Hematopoietic multipotent progenitor cell treated with erythropoietin and hydrocortisone succinate and interleukin-3 and kit ligand, for 6 days (in vitro differentiated cells): ENCODE measurements at regions not wholly inside any gene's neighbourhood (a gene's known extent, or its start where the extent isn't known, plus 50 kb on each side); places are given as distances from the start of the nearest gene placed in this dataset.
"Not testable (repeated sequence)": the region's sequence is repeated elsewhere in the genome, so short reads cannot be mapped to it uniquely, and the experiment has no call there.

Experiments used
- DNase-seq: peaks from one replicate; pipeline ENCODE4 v3.0.0-alpha.2; 2015

DNA sequence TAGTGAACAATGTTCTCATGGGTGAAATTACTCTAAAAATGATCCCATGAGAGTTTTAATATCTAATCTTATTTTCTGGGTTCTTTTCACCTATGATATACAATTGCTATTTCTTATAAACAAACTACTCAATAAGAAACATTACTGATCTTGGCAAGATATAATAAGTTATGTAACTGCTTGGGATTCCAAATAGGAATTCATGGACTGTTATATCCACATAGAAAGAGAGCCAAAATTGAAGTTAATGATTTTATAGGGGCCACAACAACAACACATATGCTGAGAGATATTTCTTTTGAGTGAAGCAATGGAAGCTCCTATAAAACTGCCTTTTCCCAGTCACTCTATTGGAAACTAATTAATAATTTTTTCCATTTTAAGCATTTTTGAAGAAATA is 90.4 kb upstream of the TLL1 start:
- DNase-seq = no peak

DNA sequence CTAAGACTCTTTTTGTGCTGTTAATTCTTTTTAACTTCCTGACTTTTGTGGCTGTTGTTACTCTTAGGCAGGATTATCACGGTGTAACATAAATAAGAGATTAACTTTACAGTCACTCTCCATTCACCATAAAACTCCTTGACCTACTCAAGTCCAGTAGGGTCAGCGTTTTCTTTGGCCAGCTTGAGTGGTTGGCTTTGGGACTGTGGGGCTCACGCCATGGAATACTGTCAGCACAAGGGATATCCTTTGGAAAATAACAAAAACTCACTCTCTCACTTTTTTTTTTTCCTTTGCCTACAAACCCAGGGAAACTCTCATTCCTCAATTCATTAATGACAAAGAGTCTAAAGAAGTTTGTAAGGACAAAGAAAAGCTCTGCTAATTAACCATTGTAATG is 89.4 kb upstream of the TLL1 start:
- no peak for DNase-seq

DNA sequence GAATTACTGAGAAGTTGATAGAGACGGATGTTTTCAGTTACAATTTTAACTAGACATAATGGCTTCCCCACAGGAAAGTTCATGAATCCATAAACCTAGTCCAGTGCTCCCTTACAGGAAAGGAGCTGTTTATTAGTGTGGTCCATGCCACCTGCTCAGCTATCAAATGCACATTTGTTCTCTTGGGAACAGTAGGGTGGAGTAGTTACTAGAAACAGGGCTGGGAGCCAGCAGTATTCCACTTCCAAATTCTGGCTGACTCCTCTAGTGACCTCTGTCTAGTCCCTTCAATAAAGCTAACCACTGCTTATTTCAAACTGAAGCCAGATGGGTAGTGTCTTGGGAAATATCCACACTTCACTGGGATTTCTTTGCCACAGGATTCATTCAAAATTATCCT is 88.4 kb upstream of the TLL1 start:
- no peak for DNase-seq

DNA sequence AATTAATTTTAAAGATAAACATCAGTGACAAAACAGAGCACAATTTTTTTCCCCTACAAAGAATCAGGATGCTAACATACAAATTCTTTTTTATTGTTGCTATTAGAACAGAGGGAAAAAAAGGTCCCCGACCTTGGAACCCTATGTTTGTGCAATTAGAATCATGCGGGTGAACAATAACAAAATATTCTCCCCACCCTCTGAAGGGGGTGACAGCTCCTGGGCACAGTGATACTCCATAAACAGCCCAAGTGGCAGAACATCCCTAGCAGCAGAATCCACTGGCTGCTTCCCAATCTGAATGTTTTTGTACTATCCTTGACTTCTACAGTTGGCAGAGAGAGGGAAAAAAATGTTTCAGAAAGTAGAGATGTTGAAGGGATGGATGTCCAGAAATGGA is 87.7 kb upstream of the TLL1 start:
- DNase-seq = no peak

DNA sequence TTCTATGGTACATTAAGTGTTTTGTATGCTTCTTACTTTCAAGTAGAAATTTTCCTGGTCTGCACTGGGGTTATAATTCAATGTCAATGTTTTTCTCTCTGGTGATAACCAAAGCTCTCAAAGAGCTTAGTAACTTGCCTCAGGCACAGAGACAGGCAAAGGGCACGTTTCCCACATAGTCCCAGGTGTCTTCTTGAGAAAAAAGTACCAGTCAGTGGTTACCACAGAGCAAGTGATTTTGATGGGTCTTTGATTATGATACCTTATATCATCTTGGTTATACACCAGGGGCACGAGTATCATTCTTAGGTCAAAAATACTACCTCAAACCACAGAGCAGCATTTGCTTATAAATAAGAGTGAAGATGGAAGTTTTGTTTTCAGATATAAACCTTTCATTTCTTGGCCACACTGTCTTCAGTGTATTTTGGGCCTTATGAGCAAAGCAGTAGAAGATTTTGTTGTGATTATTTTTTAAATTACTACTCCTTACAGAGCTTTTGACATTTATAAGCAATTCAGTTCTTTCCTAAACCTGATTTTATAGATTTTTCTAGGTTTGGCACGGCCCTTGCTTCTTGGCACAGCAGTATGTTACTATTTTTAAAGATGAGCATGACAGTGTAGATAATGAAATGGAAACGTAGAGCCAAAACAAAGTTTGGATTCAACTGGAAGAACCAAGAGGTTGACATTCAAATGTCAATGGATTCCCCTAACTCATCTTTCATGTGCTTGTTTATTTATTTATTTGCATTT is 85.3 kb upstream of the TLL1 start:
- no peak for DNase-seq

DNA sequence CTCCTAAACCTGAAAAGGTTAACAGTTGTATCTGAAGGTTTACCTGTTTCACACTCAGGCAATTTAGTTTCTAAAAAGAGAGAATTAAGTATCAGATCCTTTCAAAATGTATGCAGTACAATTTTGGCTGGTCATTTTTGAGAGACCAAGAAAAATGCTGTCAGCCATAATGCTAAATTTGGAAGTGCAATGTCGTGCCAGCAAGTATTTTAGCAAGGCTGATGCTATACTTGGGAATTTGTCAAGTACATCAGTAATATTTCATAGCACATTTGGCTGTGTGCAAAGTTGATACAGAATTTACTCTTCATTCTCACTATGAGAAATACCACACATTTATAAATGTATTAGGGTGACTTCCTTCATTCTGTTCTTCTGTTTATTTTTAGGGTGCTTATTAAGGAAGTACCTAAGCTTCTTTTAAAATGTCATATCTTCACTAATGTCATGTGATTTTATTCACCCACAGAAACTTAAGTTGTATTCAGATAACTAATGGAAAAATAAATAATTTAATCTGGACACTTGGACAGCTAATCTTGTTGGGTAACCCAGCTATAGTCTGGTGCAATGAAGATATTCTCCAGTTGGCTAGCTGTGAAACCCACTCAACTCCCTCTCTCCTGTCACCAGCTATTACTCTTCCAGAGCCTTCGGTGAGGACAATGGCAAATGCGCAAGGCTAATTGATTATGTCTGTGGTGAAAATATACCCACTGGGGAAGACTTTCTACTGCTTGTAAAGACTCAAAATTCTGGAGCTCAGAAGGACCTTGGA is 84.2 kb upstream of the TLL1 start:
- no peak for DNase-seq

DNA sequence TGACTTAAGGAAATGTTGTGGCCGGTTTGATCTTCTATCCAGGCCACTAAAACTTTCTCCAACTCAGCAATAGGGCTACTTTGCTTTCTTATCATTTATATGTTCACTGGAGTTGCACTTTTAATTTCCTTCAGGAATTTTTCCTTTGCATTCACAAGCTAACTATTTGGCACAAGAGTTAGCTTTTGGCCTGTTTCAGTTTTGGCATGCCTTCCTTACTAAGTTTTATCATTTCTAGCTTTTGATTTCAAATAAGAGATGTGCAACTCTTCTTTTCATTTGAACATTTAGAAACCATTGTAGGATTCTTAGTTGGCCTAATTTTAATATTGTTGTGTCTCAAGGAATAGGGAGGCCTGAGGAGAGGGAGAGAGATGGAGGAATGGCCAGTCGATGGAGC is 79.8 kb upstream of the TLL1 start:
- DNase-seq = no peak

DNA sequence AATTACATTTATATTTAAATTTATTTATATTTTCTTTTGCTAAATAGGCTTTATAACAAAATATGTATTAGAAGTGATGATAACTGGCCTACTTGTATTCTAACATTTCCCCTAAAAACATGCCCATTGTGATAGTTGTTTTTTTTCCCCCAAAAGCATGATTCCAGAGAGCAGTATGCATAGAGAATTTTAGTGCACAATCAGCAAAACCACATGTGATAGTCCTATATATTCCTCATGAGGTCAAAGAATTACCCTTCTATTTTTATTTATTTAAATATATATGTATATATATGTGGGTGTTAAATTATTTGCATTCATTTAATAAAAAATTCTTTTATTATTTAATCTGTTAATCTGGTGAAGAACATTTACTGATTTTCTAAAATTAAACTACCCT is 78.2 kb upstream of the TLL1 start:
- no peak for DNase-seq

DNA sequence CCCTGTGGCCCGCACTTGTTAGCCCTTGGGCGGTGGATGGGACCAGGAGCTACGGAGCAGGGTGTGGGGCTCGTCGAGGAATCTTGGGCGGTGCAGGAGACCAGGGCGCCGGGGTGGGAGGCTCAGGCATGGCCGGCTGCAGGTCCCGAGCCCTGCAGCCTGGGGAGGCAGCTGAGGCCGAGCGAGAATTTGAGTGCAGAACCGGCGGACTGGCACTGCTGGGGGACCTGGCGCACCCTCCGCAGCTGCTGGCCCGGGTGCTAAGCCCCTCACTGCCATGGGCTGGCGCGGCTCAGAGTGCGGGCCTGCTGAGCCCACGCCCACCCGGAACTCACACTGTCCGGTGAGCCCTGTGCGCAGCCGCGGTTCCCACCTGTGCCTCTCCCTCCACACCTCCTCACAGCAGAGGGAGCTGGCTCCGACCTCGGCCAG is 73.6 kb upstream of the TLL1 start:
- no peak for DNase-seq

DNA sequence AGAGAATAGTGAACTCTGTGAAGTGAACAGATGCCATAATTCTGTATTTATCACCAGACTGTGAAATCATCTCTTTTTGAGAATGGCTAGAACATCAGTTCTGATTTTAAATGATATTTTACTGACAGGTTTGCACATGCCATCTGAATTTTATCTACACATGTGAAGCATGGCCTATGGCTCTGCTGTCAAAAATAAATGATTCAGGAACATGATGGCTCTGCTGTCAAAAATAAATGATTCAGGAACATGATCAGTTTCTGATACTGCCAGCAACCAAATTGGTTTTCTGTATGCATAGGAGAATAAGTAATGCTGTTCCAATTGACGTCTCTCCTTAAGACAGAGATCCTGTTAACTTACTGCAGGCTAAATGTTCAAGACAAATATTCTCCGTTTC is 70.6 kb upstream of the TLL1 start:
- DNase-seq = no peak

DNA sequence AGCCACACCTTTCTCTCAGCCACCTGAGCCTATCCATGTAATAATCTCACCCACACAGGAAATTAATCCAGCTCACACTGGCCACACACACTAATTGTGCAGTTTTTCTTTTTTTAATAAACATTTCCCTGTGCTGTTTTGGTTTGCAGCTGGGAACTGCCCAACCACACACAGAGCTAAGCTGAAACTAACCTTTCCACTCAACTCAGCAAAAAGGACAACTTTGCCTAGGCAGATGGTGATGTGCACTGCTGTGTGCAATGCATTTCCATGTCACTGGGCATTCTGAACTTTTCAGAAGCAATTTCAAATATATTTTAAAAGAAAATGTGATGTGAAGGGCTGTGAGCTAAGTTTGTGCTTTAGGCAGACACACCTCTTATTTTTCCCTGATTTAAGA is 70.0 kb upstream of the TLL1 start:
- DNase-seq = no peak

DNA sequence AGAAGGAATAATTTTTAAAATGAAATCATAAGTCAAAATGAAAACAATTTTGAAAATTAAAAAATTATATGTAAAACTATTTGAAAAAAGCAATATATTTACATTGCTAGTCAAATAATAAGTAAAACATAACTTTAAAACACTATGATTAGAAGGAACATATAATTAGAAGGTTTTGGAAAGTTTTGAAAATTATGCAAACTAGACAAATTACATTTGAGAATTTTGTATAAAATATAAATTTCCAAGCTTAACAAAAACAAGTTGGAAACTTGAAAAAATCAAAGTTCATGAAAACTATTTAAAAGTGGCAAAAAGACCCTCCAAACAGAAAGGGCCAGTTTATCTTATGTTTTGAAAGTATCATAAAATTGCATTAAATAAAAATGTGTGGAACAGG is 67.6 kb upstream of the TLL1 start:
- no peak for DNase-seq

DNA sequence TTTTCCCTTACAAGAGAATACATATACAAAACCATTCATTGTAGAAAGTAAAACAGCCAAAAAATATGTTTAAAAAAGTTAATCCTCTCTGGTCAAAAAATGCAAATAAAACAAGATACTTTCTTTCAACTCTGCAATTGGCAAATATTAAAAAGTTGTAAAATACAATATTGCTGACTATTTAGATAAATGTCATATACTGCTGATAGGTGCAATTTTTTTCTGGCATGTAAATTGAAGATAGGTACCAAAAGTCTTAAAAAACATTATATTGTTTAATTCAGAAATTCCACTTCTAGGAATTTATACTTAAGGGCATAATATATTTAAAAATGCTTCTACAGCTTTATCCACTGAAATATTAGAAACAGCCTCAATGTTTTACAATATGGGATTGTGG is 66.4 kb upstream of the TLL1 start:
- DNase-seq = no peak

DNA sequence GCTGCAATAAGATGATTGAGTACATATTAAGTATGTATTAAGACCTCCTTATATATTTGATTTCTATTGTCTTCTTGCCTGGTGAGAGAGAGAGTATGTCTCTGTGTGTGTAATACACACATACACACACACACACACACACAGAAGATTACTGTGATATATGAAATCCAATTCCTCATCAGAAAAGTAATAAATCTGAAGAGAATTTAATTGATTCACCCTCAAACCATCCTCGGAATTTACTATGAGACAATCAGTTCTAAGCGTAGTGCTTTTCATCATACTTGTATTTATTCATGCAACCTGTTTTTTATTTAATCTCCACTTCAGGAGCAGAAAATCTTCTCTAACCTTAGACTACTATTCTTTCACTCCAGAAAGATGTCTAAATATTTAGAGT is 62.3 kb upstream of the TLL1 start:
- no peak for DNase-seq

DNA sequence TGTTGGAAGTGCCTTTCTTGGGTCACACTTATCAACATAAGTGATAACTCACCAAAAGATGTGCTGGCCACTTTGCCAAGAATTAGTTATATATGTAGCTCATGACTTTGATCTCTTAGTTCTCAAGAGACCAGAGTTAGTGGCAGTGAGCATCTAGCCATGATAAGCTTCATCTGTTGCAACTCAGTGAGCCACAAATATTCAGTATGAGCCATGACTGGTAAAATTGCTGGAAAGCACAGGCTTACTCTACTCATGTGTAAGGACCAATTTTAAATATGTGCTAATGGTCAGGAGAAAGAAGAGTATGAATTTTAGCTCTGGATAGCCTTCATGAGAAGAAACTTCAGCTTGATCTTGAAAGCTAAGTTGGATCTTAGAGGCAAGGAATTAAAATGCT is 59.4 kb upstream of the TLL1 start:
- DNase-seq = no peak

DNA sequence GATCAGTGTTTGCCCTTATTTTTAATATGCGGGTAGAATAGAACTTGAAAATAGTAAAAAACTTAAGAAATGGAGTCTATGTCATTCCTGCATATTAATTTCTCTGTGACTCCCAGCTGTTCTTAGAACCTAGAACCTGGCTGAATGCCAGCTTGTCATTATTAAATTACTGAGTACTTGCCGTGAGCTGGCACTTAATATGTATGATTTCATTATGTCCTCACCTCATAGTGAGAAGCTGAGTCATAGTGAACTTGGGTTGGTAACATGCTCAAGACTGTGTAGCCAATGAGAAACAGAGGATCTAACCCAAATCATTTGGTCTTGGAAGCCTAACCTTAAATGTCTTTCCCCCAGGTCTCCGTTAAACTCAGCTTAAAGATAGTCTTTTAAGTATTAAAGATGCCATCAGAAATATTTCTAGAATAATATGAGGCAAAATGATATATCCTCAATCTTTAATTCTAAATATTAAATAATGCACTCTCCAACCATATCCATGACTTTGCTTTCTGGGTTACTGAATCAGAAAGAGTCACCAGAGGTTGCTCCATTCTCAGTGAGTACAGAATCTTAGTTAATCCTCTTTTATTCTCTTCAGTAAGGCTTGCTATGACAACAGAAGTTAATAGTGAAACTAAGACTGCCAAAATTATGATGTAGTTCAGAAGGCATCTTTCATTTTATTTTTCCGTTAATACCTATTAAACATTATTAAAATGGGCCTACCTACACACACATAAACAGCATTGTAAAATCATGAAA is 58.6 kb upstream of the TLL1 start:
- DNase-seq = no peak

DNA sequence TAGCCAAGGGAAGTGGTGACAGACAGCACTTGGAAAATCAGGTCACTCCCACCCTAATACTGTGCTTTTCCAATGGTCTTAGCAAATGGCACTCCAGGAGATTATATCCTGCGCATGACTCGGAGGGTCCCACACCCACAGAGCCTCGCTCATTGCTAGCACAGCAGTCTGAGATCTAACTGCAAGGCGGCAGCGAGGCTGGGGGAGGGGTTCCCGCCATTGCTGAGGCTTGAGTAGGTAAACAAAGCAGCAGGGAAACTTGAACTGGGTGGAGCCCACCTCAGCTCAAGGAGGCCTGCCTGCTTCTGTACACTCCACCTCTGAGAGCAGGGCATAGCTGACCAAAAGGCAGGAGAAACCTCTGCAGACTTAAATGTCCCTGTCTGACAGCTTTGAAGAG is 53.9 kb upstream of the TLL1 start:
- DNase-seq = not testable (repeated sequence)
